GM12874 (cell line): ENCODE measurements at regions not wholly inside any gene's neighbourhood (a gene's known extent, or its start where the extent isn't known, plus 50 kb on each side); places are given as distances from the start of the nearest gene placed in this dataset.

Experiments used
- TF ChIP-seq, protein P1 (sequence below): IDR thresholded peaks from 2 replicates; pipeline ENCODE4 v1.5.1; 2011; ENCODE audit warnings: low read depth, mild to moderate bottlenecking, control low read depth, low read length, moderate library complexity; ENCODE audit not compliant: insufficient read depth

GRCh38 chr7:113431406-113431805 lies 313.1 kb upstream of the SMIM30 start:
- TF ChIP-seq, protein P1, sequence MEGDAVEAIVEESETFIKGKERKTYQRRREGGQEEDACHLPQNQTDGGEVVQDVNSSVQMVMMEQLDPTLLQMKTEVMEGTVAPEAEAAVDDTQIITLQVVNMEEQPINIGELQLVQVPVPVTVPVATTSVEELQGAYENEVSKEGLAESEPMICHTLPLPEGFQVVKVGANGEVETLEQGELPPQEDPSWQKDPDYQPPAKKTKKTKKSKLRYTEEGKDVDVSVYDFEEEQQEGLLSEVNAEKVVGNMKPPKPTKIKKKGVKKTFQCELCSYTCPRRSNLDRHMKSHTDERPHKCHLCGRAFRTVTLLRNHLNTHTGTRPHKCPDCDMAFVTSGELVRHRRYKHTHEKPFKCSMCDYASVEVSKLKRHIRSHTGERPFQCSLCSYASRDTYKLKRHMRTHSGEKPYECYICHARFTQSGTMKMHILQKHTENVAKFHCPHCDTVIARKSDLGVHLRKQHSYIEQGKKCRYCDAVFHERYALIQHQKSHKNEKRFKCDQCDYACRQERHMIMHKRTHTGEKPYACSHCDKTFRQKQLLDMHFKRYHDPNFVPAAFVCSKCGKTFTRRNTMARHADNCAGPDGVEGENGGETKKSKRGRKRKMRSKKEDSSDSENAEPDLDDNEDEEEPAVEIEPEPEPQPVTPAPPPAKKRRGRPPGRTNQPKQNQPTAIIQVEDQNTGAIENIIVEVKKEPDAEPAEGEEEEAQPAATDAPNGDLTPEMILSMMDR: no peak

DNA sequence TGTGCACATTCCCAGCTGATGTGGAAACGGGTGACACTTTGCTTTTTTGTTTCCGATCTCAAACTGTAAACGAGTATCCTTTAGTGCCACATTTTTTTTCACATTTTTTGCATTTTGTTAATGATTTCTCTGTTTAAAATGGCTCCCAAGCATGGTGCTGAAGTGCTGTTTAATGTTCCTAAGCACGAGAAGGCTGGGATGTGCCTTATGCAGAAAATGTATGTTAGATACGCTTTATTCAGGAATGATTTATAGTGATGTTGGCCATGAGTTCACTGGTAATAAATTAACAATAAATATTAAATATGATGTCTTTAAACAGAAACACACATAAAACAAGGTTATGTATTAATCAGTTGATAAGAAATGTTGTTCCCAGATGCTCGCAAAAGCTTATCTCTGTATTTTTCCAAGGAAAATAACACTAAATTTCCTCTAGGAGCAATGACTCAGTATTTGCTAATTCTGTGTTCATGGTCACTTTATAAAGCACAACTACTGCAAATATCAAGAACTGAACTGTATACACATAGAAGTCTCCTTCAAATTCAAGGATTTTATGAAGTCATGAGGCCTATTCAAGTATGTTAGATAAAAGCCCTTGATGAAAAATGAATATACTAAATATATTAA lies 305.9 kb upstream of the SMIM30 start:
- TF ChIP-seq, protein P1: no peak

- TF ChIP-seq, protein P1: peak; percentile 71
These were observed 303.5 kb upstream of the SMIM30 start for GRCh38 chr7:113421696-113422330.

DNA sequence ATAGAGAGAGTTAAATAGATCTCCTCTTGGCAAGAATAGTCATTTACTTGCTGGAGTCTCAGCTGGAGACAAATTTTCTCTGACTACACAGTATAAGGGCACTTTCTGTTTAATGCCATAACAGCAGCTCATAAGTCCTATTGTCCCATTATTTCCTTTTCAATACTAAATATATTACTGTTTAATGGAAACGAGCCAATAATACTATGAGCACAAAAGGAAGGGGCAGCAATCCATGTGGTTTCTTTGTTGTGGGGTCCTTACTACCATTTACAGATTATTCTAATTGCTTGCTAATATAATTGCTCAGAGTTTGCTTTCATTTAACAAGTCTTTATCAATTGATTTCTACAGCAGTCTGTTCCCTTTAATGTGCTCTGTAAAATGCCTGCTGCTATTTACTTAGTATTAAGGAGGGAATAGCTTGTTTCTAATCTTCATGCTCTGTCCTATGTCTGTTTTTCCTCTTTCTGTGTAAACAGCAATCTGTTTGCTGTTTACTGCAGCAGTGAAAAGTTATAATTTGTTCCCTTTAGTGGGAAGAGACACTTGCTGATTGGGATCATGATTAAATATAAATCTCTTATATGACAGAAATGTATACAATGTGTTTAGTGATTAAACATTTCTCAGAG lies 296.2 kb upstream of the SMIM30 start:
- TF ChIP-seq, protein P1: no peak

DNA sequence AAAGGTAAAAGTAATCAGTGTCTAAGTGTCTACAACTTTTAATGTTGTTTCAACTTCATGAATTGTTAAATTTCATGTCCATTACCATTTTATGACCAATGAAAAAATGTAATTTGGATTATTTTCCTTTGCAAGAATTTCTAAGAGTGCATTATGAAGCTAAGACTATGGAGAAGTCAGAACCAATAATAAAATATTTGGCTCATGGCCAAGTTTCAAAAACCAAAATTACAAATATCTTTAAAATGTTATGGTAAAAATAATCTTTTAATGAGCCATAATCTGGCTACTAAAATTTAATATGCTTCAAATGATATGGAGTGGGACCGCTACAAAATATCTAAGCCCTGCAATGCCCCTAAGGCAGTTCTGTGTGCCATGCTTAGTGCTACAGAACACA lies 294.1 kb upstream of the SMIM30 start:
- TF ChIP-seq, protein P1: no peak

GRCh38 chr7:113410796-113411195 lies 292.4 kb upstream of the SMIM30 start:
- TF ChIP-seq, protein P1: no peak

- TF ChIP-seq, protein P1: no peak
These were observed 290.6 kb upstream of the SMIM30 start for GRCh38 chr7:113408999-113409398.
